ENCODE measurements at regions not wholly inside any gene's neighbourhood (a gene's known extent, or its start where the extent isn't known, plus 50 kb on each side); places are given as distances from the start of the nearest gene placed in this dataset.

DNA sequence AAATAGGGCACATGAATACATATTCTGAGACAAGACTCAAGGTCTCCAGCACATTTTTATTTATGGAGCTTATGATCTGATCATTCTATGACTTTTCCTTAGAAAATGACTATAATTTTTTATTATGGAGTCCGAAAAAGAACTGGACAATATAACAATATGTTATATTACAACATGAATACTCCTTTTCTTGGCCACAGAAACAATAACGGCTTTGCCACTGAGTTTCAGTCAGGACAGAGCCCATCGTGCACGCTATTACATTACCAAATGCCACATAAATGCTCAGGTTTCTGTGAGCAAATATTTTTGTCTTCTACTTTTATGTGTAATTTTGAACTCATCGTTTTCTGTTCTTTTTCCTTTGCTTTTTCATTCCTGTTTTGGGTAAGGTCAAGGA lies 509.2 kb upstream of the ZEB2 start:
- no peak for DNase-seq (ENCODE audit: low read depth in 2 of 2)

DNA sequence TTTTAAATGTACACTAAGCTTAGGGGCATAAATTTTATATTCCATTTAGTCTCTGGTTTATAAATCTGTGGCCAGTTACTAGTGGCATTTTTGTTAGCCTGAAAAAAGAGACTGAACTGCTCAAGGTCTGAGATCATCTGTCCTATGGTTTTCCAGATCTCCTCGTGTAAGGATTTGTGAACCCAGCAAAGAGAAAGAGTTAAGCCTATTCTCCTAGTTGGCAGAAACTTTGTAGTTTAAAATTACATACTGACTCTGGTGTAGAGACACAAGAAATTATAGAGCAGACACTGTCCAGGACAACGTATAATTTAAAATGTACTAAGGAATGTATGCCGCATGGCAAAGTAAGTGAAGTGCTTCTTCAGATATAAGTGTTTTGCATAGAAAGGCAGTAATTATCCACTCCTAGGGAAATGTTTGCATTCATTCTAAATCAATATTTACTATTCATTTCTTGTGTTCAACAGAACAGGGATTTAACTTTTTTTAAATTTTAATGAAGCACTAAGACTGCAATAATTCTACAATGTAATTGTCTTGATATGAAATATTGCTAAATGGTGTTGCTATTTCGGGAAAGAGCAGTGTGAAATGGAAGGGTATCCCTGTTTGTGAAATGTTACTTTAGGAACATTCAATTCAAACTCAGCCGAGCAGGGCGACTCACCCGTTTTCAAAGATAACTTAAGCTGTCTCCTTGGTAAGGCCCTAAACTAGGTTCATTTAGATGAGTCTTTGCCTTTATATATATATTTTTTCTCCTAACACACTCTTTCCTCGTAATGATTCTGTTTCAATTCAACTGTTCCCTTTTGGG lies 508.4 kb upstream of the ZEB2 start:
- DNase-seq (ENCODE audit: low read depth in 2 of 2): no peak

DNA sequence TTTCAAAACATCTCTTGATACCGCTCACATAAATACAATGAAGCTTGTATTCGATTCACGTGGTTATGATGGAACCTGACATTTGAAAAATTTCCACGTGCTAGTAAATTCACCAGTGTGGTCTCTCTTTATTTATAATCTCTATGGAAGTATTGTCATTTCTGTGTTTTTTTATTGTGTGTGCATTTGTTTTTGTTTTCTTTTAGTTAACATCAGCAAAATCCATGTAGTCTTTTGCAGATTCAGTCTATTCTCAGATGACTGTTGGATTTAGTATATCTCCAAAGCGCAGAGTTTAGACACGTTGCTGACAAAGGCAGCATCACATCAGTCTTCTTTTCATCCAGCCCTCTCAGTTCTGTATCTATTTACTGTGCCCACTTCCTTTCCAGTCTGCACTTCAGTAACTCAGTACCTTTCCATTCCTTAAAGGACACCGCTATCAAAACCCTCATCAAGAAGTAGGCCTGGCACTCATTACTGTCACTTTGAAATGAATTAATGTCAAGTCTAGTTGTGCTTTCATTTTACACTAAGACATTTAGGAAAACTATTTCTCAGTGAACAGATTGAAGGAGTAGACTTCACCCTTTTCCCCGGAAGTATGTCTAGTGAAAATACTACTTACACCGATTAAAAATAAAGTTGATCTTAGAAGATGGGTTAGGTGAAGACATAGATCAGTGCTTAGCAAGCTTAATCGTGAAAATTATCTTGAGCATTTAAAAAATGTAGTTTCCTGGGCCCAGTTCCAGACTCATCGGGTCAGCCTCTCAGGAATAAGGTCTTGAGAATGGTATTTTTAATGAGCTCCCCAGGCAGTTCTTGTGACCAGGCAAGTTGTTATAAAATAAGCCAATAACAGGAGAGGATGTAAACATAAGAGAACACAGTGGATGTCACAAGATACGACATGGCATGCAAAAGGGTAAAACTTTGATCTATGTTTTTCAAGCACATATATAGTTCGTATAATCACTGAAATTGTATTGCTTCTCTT lies 506.8 kb upstream of the ZEB2 start:
- DNase-seq (ENCODE audit: low read depth in 2 of 2): no peak

DNA sequence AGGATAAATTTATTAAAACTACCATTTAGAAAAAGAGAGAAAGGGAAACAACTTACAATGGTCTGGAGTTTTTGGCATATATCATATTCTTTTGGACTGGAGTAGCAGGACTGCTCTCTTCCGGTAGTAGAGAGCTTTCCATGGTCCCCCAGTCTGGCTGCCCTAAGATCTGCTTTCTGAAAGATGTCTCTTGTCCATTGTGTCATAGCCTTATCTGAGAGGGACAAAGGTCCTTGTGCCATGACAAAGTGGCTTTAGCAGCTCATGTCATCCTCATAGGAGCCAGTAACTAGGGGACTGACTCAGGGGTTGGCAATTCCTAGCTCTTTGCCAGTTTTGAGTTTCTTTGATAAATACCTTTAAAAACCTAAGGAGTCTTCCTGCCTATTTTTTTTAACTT lies 505.5 kb upstream of the ZEB2 start:
- no peak for DNase-seq (ENCODE audit: low read depth in 2 of 2)

DNA sequence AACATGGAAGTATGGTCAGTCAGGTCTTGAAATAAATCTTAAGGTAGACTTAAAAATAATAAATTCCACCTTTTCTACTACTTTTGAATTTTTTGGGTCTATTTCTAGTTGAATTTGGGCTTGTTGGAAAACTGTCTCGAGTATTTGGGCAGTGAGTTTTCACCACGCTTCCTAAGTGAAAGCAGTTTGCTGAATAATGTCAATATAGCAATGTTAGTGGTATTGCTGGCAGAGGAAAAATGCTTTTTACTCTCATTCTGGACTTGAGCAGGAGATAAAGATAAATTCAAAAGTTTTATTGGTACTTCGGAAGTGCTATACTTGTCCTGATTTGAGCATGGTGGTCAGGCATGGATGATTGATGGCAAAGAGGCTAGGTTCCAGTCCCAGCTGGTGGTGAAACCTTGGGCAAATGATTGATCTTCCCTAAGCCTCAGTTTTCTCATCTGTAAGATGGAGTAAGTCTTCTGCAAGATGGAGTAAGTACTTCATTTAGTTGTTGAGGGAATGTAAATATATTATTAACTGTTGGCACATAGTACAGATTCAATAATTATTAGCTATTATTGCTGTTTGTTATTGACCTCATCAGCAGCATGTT lies 503.5 kb upstream of the ZEB2 start:
- no peak for DNase-seq (ENCODE audit: low read depth in 2 of 2)

DNA sequence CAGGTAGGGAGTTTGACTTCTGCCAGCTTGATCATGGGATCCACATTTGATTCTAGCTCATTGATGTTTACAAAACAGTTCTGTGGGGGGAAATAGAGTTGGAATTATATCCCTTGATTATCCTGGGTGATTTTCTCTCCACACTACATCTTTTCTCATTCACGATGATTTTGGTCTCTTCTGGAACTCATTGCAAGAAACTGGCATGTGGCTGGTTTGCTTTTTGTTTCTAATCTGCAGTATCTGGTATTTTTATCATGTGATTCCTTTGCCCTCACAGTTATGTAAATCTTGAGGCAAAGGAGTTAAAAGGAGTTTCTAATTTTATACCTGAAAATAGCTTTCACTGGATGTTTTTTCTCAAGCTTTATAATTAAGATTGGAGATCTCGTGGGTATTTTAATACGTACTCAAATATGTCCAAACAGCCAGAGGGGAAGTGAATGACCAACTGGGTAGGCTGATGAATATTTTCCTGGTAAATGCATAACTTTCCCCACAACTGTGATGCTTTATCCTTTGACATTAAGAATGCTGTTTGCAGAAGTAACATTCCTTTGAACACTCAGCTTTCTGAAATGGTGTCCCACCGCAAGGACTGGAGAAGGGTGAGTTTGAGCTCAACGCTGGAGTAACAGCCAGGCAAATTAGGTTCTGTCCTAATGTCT lies 502.9 kb upstream of the ZEB2 start:
- no peak for DNase-seq (ENCODE audit: low read depth in 2 of 2)

DNA sequence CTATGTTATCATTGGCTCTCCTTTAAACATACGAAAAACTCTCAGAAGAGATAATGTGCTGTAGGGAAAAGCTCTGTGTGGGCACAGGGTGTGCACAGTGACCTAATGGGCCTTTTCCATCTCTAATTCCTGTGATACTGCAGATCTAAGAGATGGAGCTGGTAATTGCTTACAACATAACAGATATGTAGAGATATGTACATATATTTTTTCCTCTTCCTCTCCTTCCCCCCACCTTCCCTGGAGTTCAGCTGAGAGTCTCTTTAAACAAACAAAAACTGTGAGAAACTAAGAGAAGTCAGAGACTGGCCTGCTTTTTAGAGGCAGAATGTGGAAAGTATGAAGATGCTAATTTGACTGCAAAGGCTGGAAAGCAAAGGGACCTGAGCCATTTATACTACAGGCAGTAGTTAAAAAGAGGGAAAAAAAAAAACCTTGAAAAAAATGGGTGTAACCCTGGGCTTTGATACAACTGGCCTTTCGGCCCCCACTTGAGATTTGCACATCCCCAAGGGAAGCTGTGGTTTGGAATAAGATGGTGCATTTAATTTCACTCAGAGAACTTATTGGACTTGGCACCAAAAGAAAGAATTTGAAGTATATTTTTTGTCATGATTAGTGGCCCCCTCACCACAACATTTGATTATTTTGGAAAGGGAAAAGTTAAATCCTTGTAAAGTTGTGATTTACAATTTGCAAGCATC lies 502.2 kb upstream of the ZEB2 start:
- DNase-seq (ENCODE audit: low read depth in 2 of 2): no peak

DNA sequence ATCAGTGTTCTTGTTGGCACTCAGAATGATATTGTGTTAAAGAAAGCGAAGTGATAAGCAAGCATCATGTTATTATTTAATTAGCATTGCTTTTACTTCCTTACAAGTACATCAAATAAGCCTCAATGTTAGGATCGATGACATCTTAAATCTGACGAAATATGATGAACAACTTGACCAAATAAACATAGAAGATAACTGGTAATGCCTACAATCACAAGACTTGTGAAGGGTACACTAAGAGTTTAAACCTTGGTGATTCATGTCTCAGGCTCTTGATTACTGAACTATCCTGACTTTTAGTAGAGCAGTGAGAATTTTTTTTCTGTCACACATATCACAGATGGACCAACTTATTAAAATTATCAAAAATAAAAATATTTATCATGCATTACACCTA lies 500.8 kb upstream of the ZEB2 start:
- no peak for DNase-seq (ENCODE audit: low read depth in 2 of 2)

DNA sequence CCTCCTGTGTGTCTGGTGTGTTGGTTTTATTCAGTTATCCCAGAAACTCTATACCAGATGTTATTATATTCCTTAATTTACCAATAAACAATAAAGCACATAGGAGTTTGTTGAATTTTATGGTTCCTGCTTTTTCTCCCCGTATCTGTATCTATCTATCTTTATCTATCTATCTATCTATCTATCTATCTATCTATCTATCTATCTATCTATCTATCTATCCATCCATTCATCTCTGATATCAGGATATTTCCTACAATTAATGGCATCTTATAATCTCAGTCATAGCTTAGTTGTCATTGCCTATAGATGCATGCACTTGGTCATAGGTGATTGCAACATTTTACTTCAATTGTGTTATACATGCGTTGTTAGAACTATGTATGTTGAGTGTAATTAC lies 500.2 kb upstream of the ZEB2 start:
- no peak for DNase-seq (ENCODE audit: low read depth in 2 of 2)

DNA sequence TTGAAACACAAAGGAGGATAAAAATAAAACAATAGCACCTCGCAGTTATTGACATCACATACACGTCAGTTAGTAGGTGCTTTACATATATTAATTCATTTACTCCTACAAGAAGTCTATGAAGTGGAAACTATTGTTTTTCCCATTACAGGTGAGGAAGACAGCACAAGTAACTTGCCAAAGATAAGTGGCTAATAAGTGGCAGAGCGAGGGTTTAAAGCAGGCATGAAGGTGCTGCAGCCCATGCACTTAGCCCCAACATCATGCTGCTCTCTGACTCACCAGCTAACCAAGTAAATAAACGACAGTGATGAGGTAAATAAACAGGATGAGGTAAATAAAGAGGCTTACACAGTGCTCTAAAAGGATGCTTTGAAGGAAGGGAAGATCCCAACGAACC lies 498.6 kb upstream of the ZEB2 start:
- DNase-seq (ENCODE audit: low read depth in 2 of 2): no peak

DNA sequence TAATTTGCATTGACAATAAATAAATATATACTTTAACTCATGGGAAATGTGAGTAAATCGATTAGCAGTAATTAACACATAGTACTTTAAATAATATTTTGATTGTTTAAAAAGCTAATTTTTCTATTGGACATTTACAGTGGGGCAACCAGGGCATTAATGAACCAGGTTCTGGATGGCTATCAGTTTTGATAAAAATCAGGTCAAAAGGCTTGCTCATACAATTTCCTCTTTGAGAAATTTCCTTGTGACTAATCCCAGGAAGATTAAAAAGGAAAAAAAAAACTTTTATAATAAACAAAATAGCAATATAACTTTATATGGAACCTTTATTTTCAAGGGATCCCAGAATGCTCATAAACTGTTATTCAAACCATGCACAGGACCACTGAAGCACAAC lies 497.2 kb upstream of the ZEB2 start:
- no peak for DNase-seq (ENCODE audit: low read depth in 2 of 2)

DNA sequence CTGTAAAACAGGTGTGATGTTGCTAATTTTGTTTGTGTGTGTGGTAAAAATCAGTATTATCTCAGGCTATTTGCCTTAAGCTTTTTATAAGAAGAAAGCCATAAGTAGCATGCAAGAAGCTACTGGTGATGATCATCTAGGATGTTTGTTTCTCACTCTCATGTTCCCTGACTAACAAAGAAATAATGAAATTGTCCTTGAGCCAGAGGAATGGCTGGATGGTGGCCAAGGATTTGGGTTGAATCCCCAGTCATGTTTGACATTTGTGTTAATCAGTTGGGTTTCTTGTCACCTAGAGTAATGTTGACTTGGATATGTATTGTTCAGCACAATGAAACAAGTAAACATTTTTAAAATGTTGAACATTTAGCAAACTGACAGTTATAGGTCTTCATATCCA lies 496.8 kb upstream of the ZEB2 start:
- DNase-seq (ENCODE audit: low read depth in 2 of 2): no peak

DNA sequence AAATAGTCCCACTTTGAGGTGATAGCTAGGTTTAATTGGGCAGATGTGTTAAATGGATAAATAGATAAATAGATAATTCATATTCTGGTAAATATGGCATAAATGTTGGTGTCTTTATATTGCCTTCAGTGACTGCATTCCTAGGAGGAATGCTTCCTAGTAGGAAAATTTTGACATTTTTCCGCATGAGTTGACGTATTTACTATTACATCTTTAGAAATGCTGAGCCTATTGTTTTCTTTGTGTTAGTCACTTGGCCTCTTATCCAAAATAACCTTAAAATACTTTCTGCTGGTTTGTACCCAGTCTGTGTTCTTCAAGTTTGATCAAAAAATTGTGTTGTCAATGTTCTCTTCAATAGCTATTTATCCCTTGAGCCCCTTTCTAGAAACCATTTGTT lies 495.6 kb upstream of the ZEB2 start:
- DNase-seq (ENCODE audit: low read depth in 2 of 2): no peak

DNA sequence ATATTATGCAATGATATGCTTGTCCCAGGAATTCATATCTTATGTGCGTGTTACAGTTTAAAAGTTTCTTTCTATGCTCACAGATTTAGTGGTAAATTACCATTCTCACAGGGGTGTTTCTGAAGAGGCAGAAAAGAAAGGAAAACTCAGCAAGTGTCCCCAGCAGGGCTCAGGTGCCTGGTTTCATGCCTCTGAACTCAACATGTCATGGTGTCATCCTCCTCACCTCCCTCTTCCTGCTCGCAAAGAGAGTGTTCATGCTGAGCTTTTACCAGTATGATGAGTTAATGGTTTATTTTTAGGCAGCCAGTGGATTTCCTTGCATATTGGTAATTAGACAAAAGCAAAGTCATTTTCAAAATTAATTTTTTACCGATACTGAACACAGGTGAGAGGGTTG lies 492.9 kb upstream of the ZEB2 start:
- no peak for DNase-seq (ENCODE audit: low read depth in 2 of 2)

DNA sequence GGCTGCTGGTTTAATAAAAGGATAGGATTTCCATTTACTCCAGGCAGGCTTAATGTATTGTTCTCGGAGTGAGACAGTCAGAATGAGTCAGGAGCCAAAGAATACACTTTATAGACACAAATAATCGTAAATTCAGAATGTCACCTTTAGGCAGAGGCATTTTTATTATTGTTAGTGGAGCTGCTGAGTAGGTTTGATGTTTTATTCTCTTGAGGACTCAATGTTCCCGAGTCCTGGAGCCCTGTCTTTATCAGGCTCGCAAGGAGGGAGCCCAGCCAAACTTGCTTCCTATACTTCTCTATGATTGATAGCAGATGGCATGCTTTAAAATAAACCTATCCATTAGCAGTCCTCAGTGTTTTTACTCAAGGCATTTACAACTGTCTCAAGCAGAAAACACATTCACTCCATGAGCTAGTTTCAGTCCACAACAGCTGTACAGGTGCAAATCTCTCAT lies 492.3 kb upstream of the ZEB2 start:
- no peak for DNase-seq (ENCODE audit: low read depth in 2 of 2)

DNA sequence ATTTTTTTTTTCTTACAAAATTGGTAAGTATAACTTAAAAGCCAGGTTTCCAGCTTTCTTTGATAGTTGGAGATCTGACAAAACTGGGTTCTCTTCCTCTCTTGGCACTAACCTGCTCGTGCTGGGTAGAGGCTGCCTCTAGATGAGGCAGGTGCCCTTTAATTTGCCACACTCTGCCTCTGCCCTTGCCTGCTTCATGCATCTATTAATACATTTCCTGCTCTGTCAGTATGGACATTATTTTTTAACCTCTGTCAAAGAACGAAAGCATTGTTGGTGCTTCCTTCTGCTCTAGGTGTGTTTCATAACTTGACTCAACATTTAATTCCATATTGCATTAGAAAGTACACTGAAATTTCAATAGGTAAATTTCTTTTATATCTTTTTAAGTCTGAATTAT lies 490.7 kb upstream of the ZEB2 start:
- no peak for DNase-seq (ENCODE audit: low read depth in 2 of 2)

DNA sequence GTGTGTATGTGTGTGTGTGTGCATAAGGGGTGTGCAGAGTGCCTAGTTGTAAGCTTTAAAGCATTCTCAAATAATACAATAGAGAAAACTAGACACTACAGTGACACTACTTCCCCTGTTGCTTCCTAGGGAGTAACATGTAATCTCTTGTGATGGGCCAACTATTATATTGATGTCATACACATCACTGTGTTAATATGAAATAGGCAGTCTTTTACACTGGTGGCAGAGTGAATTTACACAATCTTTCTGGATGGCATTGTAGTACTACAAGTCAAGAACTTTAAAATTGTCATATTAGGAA lies 488.0 kb upstream of the ZEB2 start:
- DNase-seq (ENCODE audit: low read depth in 2 of 2): no peak

DNA sequence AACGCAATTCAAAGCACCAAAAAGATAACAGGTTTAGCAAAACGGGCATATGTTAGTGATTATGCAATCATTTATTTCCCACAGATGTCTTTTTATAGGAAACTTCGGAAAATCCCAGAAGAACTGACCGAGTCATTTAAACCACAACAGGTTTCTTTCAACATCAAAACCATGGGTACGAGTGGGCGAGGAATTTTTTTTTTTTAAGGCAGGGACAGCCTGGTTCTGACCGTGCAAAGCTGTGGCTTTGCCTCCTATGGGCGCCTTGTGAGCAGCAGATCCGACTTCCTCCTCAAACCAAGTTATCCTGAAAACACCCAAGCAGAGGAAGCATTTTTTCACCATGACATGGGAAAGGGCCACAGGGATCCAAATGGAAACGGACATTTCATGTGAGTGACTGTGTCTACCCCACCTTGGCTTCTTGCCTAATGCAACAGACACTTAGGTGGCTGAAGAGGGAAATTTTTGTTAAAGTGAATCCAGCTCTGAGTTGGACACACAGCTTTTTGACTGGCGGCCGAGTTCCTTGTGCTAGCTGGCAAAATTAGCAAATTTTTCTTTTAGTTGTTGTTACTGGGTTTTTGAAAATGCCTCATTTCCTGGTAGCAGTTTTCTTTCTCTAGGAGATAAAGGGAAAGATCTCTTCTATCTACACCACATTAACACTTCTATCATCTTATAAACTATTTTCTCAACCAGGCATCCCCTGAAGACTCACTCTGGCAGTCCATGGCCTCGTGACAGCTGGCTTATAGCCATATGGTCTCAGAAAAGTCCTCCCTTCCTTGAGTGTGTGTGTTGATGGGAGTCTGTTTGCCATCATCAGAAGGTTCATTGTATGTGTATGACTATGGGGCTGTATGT lies 487.4 kb upstream of the ZEB2 start:
- DNase-seq (ENCODE audit: low read depth in 2 of 2): no peak

DNA sequence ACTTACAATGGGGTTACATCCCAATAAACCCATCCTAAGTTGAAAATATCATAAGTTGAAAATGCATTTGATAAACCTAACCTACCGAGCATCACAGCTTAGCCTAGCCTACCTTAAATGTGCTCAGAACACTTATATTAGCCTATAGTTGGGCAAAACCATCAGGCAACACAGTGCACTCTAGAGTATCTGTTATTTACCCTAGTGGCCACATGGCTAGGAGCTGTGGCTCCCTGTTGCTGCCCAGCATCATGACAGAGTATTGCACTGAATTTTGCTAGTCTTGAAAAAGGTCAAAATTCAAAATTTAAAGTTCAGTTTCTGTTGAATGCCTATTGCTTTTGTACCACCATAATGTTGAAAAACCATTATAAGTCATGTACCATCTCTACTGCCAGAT lies 482.7 kb upstream of the ZEB2 start:
- DNase-seq (ENCODE audit: low read depth in 2 of 2): no peak

DNA sequence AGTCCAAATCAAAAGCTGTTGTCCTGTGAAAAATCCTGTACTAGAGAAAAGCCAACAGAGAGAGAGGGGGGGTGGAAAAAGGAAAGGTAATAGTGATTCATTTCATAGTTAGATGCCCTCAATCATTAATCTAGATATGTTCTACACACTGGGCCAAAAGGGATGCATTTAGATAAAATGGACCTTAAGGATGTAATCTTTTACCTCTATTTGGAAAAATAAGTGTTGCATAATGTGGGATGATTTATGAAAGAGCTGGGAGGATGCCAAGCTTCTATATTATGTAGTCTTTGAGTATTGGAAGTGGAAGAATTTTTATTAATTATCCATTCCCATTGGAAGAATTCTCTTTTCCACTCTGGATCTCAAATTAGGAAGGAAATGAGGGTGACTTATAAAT lies 480.5 kb upstream of the ZEB2 start:
- no peak for DNase-seq (ENCODE audit: low read depth in 2 of 2)

DNA sequence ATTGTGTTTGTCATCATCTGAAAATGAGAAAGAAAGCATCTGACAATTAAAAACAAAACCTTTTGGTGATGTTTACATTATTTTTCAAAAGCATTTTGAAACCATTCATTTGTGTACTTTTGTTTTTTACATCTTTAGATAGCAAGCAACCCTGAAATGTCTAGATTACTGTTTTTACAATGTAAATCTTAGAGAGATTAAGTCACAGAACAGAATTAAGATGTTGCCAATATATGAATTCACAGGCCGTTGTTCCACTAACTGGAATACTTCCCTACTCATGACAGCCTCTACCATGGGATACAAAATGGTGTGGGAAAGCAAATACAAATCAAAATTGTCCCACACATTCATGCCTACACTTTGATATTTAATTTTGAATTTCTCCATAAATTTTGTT lies 480.0 kb upstream of the ZEB2 start:
- no peak for DNase-seq (ENCODE audit: low read depth in 2 of 2)
